ENCODE measurements at regions not wholly inside any gene's neighbourhood (a gene's known extent, or its start where the extent isn't known, plus 50 kb on each side); places are given as distances from the start of the nearest gene placed in this dataset.
"Not testable (repeated sequence)": the region's sequence is repeated elsewhere in the genome, so short reads cannot be mapped to it uniquely, and the experiment has no call there.

- intact Hi-C loops (cut with micrococcal nuclease) = no loop called here
These were observed 97.5 kb upstream of the MYLIP start for GRCh38 chr6:16031278-16031981.

GRCh38 chr6:16028966-16029365, 99.9 kb upstream of the MYLIP start:
- no peaks in the 10 kb centered on the region for H3K9me3 Mint-ChIP-seq
- H3K4me3 Mint-ChIP-seq = no peak overlapping the region
- H3K27ac Mint-ChIP-seq = no peak overlapping the region
- intact Hi-C loops (cut with micrococcal nuclease) = no loop called here
- no peak for DNase-seq (ENCODE audit: low spot score)
- no peaks in the 10 kb centered on the region for H3K36me3 Mint-ChIP-seq (ENCODE audit: low read depth)
- H3K4me1 Mint-ChIP-seq (ENCODE audit: low read depth) = no peaks in the 10 kb centered on the region
- peaks cover 5% of the 10 kb centered on the region for H3K27me3 Mint-ChIP-seq (ENCODE audit: insufficient read depth)

More at GRCh38 chr6:16031278-16031981, 97.5 kb upstream of the MYLIP start:
- no peak for DNase-seq (ENCODE audit: low spot score)
- Mint-ChIP-seq H3K27me3 (ENCODE audit: insufficient read depth) (peaks cover 6% of the 10 kb centered on the region), H3K9me3 (no peaks in the 10 kb centered on the region), H3K27ac (no peak overlapping the region), H3K36me3 (ENCODE audit: low read depth) (no peaks in the 10 kb centered on the region), H3K4me1 (ENCODE audit: low read depth) (no peaks in the 10 kb centered on the region), H3K4me3 (no peak overlapping the region)

GRCh38 chr6:16020259-16020658, 108.6 kb upstream of the MYLIP start:
- no peak for DNase-seq (ENCODE audit: low spot score)
- H3K27me3 Mint-ChIP-seq (ENCODE audit: insufficient read depth) = no peaks in the 10 kb centered on the region
- H3K36me3 Mint-ChIP-seq (ENCODE audit: low read depth) = no peaks in the 10 kb centered on the region
- H3K9me3 Mint-ChIP-seq = peaks cover 7% of the 10 kb centered on the region
- no peaks in the 10 kb centered on the region for H3K4me1 Mint-ChIP-seq (ENCODE audit: low read depth)
- intact Hi-C loops (cut with micrococcal nuclease) = no loop called here
- no peak overlapping the region for H3K27ac Mint-ChIP-seq
- no peak overlapping the region for H3K4me3 Mint-ChIP-seq

GRCh38 chr6:16019462-16019861, 109.4 kb upstream of the MYLIP start:
- Mint-ChIP-seq H3K27me3 (ENCODE audit: insufficient read depth) (no peaks in the 10 kb centered on the region), H3K27ac (no peak overlapping the region), H3K9me3 (peaks cover 7% of the 10 kb centered on the region), H3K4me3 (no peak overlapping the region), H3K4me1 (ENCODE audit: low read depth) (no peaks in the 10 kb centered on the region), H3K36me3 (ENCODE audit: low read depth) (no peaks in the 10 kb centered on the region)
- intact Hi-C loops (cut with micrococcal nuclease) = no loop called here
- no peak for DNase-seq (ENCODE audit: low spot score)

- DNase-seq (ENCODE audit: low spot score) = no peak
- intact Hi-C loops (cut with micrococcal nuclease) = no loop called here
- Mint-ChIP-seq H3K4me3 (no peak overlapping the region), H3K27me3 (ENCODE audit: insufficient read depth) (no peaks in the 10 kb centered on the region), H3K9me3 (peaks cover 7% of the 10 kb centered on the region), H3K4me1 (ENCODE audit: low read depth) (no peaks in the 10 kb centered on the region), H3K36me3 (ENCODE audit: low read depth) (no peaks in the 10 kb centered on the region), H3K27ac (no peak overlapping the region)
These were observed 110.3 kb upstream of the MYLIP start for GRCh38 chr6:16018626-16019025.

GRCh38 chr6:16014325-16014724, 114.6 kb upstream of the MYLIP start:
- H3K27me3 Mint-ChIP-seq (ENCODE audit: insufficient read depth); H3K4me3 Mint-ChIP-seq; H3K36me3 Mint-ChIP-seq (ENCODE audit: low read depth); H3K4me1 Mint-ChIP-seq (ENCODE audit: low read depth); H3K27ac Mint-ChIP-seq; DNase-seq (ENCODE audit: low spot score); intact Hi-C loops (cut with micrococcal nuclease): not testable (repeated sequence)
- peaks cover 11% of the 10 kb centered on the region for H3K9me3 Mint-ChIP-seq

- no peaks in the 10 kb centered on the region for H3K36me3 Mint-ChIP-seq (ENCODE audit: low read depth)
- DNase-seq (ENCODE audit: low spot score) = no peak
- intact Hi-C loops (cut with micrococcal nuclease) = no loop called here
- no peaks in the 10 kb centered on the region for H3K4me1 Mint-ChIP-seq (ENCODE audit: low read depth)
- H3K4me3 Mint-ChIP-seq = no peak overlapping the region
- peaks cover 6% of the 10 kb centered on the region for H3K27me3 Mint-ChIP-seq (ENCODE audit: insufficient read depth)
- peaks cover 4% of the 10 kb centered on the region for H3K9me3 Mint-ChIP-seq
- no peak overlapping the region for H3K27ac Mint-ChIP-seq
These were observed 121.7 kb upstream of the MYLIP start for GRCh38 chr6:16007146-16007545.

GRCh38 chr6:16006681-16007080, 122.2 kb upstream of the MYLIP start:
- Mint-ChIP-seq H3K4me3 (no peak overlapping the region), H3K27ac (no peak overlapping the region), H3K36me3 (ENCODE audit: low read depth) (no peaks in the 10 kb centered on the region), H3K27me3 (ENCODE audit: insufficient read depth) (peaks cover 6% of the 10 kb centered on the region), H3K9me3 (peaks cover 4% of the 10 kb centered on the region), H3K4me1 (ENCODE audit: low read depth) (no peaks in the 10 kb centered on the region)
- DNase-seq (ENCODE audit: low spot score) = no peak
- intact Hi-C loops (cut with micrococcal nuclease) = no loop called here

- no peak overlapping the region for H3K4me3 Mint-ChIP-seq
- H3K36me3 Mint-ChIP-seq (ENCODE audit: low read depth) = no peaks in the 10 kb centered on the region
- H3K27me3 Mint-ChIP-seq (ENCODE audit: insufficient read depth) = peaks cover 6% of the 10 kb centered on the region
- DNase-seq (ENCODE audit: low spot score) = no peak
- peaks cover 3% of the 10 kb centered on the region for H3K9me3 Mint-ChIP-seq
- no peaks in the 10 kb centered on the region for H3K4me1 Mint-ChIP-seq (ENCODE audit: low read depth)
- H3K27ac Mint-ChIP-seq = no peak overlapping the region
- intact Hi-C loops (cut with micrococcal nuclease) = no loop called here
These were observed 123.8 kb upstream of the MYLIP start for GRCh38 chr6:16004934-16005679.

- H3K4me3 Mint-ChIP-seq = no peak overlapping the region
- DNase-seq (ENCODE audit: low spot score) = no peak
- H3K4me1 Mint-ChIP-seq (ENCODE audit: low read depth) = no peaks in the 10 kb centered on the region
- H3K27ac Mint-ChIP-seq = no peak overlapping the region
- intact Hi-C loops (cut with micrococcal nuclease) = no loop called here
- no peaks in the 10 kb centered on the region for H3K9me3 Mint-ChIP-seq
- H3K27me3 Mint-ChIP-seq (ENCODE audit: insufficient read depth) = peaks cover 9% of the 10 kb centered on the region
- H3K36me3 Mint-ChIP-seq (ENCODE audit: low read depth) = no peaks in the 10 kb centered on the region
These were observed 125.7 kb upstream of the MYLIP start for GRCh38 chr6:16003197-16003491.

GRCh38 chr6:16002332-16003196, 126.3 kb upstream of the MYLIP start:
- Mint-ChIP-seq H3K4me3 (no peak overlapping the region), H3K27ac (no peak overlapping the region), H3K36me3 (ENCODE audit: low read depth) (no peaks in the 10 kb centered on the region), H3K4me1 (ENCODE audit: low read depth) (no peaks in the 10 kb centered on the region), H3K9me3 (no peaks in the 10 kb centered on the region), H3K27me3 (ENCODE audit: insufficient read depth) (peaks cover 9% of the 10 kb centered on the region)
- intact Hi-C loops (cut with micrococcal nuclease) = no loop called here
- no peak for DNase-seq (ENCODE audit: low spot score)

GRCh38 chr6:16001158-16001557, 127.7 kb upstream of the MYLIP start:
- Mint-ChIP-seq H3K4me3 (no peak overlapping the region), H3K9me3 (no peaks in the 10 kb centered on the region), H3K4me1 (ENCODE audit: low read depth) (no peaks in the 10 kb centered on the region), H3K27me3 (ENCODE audit: insufficient read depth) (peaks cover 5% of the 10 kb centered on the region), H3K27ac (no peak overlapping the region), H3K36me3 (ENCODE audit: low read depth) (no peaks in the 10 kb centered on the region)
- intact Hi-C loops (cut with micrococcal nuclease) = no loop called here
- no peak for DNase-seq (ENCODE audit: low spot score)

GRCh38 chr6:15999201-15999600, 129.7 kb upstream of the MYLIP start:
- Mint-ChIP-seq H3K9me3 (no peaks in the 10 kb centered on the region), H3K27me3 (ENCODE audit: insufficient read depth) (peaks cover 5% of the 10 kb centered on the region), H3K27ac (no peak overlapping the region), H3K4me3 (no peak overlapping the region), H3K36me3 (ENCODE audit: low read depth) (no peaks in the 10 kb centered on the region), H3K4me1 (ENCODE audit: low read depth) (peaks cover 12% of the 10 kb centered on the region)
- intact Hi-C loops (cut with micrococcal nuclease) = no loop called here
- no peak for DNase-seq (ENCODE audit: low spot score)

Measured in activated T-helper 1 cell treated with anti-CD3 and anti-CD28 coated beads, Interleukin-12 subunit alpha, Interleukin-12 subunit beta, Interleukin-2, Interleukin-4 antibody, amounts not matched to agents 30 ng/mL and 10 ng/mL and 1 ng/mL, durations not matched to agents 14 hours and 24 hours and 36 hours (primary cell).